ENCODE measurements at regions not wholly inside any gene's neighbourhood (a gene's known extent, or its start where the extent isn't known, plus 50 kb on each side); places are given as distances from the start of the nearest gene placed in this dataset.
"Not testable (repeated sequence)": the region's sequence is repeated elsewhere in the genome, so short reads cannot be mapped to it uniquely, and the experiment has no call there.

DNA sequence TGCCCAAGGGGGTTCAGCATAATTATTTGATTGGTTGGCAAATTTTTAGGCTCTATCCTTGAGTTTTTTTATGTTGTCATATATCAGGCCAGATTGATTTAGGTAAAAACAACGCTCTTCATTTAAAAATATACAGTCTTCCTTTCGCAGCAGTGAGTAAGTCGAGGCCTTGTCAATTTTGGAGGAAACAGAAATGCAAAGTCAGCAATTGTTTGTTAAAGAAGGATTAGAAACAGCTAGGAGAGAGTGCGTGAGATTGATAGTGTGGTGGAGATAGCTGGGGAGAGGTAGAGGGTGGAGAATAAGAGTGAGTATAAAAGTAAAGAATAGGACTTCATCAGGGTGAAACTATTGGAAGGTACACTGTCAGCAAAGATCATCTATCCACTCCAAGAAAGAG, 830.8 kb downstream of the LUZP2 start:
- DNase-seq: no peak

DNA sequence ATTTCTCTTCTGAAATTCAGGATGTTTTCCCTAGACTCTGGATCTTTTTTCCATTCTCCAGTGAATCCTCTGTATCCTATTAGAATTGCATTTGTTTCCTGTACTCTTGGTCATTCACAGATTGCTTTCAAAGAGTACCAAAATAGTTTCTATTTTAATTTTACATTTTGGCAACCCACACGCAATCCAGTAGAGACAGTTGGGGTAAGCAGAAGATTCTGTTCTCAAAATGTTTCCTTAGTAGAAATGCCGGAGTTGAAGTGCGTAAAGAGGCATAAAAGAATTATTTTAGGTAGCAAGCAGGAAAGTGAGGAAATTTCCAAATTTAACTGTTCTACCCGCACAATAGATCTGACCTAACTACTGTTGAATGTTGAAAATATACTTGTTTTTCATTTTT, 842.4 kb downstream of the LUZP2 start:
- DNase-seq: no peak

DNA sequence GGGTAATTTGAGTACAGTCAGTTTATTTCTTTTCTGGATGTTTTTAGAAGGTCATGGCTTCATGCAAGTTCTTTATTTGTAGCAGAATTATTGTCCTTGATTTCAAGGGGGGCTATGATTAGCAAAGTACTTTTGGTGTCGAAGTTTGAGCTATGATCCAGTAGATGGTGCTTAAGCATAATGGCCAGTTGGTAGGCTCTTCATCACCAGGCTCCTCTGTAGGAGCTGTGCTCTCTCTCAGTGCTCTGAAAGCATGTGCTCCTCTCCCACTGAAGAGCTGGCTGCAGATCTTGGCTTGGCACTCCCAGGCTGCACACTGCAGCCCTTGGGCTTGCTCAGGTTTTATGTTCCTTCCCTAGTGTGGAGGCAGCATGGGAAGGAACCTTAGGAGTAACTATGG, 852.7 kb downstream of the LUZP2 start:
- DNase-seq: no peak

DNA sequence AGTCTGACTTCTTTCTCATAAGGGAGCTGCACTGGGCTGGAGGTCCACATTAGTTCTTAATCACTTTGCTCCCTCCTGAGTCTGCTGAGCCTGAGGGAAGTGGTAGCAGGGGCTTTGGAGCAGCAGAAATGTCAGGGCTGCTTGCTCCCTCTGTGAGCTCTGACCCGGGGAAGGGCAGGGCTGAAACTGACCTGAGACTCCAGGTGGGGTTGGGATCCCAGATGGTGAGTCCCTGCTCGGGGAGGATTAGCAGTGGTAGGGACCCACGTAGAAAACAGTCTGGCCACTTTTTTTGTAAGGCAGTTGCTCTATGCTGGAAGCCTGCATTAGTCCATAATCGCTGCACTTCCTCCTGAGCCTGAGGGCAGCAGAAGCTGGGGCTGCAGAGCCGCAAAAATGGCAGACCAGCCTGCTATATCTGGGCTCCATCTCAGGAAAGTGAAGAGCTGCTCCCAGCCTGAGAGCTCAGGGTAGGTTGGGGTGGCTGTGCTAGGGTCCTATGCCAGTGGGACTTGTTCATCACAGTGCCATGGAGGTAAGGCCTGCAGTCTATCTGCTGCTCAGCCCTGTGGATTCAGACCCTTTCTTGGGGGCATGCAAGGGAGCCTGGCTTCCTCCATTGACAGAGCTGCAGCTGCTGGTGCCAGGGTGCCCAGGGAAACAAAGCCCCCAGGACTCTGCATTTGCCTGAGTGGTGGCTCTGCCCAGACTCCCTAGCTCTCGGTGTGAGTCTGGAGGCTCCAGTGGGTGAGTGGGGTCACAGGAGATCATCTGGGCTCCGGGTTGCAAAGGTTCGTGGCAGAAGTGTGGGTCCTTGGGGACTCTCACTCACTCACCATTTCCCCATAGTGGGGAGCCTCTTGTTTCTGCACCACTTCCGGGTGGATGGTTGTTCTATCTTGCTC, 854.3 kb downstream of the LUZP2 start:
- DNase-seq: no peak

DNA sequence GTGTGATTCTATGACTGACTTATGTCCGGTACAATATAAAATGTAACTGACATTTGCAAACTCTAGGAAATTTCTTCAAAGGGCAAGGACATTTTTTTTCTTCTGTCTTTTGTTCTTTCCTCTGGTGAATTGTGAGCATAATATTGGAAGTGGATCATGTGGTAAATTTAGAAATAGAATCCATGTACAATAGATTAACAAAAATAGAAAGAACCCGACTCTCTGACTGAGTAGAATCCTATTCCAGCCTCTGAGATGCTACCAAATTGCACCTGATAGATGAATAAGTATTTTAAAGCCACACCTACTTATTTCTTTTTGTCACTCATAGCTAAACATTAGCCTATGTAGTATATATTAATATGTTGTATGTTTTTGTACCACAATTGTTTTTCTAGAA, 860.3 kb downstream of the LUZP2 start:
- DNase-seq: no peak

DNA sequence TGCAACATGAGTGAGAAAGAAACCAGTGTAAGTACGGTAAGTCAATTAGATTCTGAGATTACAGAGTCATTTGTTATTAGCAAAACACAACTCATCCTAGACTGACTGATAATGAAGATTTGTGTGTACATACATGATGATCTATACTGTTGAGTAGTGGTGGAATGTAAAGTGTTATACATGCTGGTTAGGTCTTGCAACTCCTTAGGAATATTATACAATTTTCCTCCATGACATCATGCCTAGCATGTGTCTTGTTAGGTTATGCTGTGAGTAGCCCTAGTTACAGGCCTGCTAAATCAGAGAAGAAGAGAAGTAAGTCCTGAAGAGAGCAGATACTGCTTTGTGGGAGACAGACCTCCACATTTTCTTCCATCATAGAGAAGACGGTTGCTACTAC, 880.6 kb downstream of the LUZP2 start:
- DNase-seq: no peak

DNA sequence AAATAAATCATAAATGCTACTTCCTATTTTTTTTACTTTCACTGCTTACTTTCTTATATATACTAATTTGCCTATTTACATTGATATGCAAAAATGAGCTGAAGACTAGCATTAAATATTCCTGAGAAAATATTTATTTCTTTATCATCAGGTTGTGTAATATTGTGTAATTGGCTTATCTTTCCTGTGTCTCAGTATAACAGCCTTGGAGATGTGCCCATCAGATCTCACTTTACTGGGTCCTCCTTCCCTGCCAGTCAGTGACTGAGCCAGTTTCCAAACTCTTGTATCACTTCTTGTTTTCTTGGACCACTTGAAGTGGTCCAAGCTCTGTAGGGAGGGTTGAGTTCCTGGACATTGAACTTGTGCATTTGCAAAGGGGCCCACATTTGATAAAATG, 900.0 kb downstream of the LUZP2 start:
- DNase-seq: no peak

DNA sequence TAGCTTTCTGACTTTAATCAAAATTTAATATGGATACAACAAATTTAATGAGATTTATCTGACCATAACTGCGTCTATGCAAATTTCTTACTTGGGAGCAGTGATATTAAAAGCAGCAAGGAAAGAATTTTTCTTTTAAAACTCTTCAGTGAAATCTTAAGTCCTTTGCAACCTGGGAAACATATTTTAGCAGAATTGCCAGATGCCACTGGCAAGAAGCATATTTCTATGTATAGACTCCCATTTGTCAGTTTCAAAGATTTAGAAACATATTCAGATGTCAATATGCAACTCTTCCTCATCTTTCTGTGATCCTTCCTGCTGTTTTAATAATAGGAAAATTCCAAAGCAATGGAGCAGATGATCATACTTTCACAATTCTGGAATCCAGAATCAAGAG, 911.3 kb downstream of the LUZP2 start:
- DNase-seq: no peak

DNA sequence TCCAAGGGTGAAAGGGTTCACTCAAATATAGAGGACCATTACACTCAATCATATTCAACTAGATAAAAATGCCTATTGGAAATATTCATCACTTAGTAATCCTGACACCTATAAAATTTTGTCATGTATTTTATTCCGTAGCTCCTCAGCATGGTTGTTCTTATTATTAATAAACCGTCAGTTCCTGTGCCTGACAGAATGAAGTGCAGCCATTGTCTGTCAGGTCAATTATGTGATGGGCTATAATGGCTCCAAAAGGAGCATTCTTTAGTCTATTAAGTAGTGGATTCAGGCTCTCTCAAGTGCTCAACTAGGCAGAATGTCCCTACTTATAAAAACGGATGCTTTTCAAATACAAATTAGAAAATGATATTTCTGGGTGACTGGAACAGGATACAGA, 916.1 kb upstream of the ANO3 start:
- DNase-seq: no peak

DNA sequence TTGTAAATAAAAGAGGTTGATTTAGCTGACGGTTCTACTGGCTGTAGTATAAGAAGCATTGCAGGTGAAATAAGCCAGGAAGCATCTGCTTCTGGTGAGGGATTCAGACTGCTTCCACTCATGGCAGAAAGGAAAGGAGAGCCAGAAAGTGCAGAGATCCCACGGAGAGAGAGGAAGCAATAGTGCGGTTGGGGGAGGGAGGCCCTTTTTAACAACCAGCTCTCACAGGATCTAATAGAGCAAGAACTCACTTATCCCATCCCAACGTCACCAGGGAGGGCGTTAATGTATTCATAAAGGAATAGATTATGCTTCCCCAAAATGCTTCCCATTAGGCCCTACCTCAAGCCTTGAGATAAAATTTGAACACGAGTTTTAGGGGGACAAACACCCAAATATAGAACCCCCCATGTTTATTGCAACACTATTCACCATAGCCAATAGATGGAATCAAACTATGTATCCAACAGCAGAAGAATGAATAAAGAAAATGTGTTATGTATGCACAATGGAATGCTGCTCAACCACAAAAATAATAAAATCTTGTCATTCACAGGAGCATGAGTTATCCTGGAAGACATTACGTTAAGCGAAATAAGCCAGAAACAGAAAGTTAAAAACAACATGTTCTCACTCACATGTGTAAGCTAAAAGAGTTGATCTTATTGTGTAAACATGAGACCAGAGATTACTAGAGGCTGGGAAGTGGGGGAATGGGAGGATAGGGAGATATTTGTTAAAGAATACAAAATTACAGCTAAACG, 908.3 kb upstream of the ANO3 start:
- no peak for DNase-seq

DNA sequence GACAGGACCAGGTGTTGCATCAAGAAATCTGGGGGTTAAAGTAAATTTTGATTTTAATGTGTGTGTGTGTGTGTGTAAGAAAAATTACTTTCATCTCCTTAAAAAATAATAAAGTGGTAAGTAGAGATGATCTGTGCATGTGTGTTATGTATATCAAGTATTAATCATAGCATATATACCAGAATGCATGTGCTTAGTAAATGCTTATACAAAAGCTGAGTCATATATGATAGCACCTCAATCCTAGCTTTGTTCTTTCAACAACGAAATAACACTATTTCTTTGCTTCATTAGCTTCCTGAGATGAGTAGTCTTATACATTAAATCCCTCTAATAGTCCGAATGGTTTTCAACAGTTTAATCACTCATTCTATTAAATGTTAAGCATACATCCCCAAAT, 899.6 kb upstream of the ANO3 start:
- no peak for DNase-seq

DNA sequence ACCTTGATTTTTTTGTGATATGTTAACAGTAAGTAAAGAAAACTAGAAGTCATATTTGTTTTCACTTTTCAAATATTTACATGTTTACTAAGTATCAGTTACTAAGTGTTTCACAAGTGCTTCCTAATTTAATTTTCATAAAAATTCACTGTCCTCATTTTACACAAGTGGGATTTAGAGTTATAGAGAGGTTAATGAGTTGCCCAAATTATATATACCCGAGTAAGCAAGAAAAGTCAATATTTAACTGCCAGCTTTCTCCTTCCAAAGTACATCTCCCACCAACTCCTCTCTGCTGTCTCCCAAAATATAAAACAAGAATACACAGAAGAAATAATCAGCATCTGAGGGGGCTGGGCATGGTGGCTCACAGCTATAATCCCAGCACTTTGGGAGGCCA, 896.7 kb upstream of the ANO3 start:
- no peak for DNase-seq

DNA sequence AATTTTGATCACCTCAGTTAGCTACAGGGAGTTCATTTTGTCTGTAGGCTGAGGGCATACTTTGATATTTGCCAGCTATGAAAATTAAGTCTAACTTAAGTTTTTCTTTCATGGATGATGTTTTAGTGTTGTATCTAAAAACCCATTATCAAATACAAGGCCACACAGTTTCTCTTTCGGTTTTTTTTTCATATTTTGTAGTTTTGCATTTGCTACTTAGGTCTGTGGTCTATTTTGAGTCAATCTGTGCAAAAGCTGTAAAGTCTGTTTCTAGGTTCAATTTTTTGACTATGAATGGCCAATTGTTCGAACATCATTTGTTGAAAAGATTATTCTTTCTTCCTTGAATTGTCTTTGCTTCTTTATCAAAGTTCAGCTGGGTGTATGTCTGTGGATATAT, 895.6 kb upstream of the ANO3 start:
- no peak for DNase-seq

DNA sequence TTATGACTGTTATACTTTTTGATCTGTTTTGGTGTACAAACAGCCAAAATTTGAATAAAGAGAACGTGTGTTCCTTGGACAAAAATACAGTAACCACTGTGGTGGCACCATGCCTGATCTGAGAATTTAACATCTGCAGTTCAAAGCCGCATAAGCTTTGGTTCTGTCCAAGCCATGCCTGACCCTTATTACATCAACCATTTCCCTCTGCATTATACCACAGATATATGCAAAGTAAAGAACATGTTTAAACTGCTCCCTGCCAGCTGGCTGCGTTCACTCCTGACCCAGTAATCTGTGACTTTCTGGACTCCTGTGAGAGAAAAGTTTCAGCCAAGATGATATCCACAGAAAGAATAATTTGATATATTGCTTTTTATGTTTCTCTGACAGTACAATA, 890.5 kb upstream of the ANO3 start:
- no peak for DNase-seq

DNA sequence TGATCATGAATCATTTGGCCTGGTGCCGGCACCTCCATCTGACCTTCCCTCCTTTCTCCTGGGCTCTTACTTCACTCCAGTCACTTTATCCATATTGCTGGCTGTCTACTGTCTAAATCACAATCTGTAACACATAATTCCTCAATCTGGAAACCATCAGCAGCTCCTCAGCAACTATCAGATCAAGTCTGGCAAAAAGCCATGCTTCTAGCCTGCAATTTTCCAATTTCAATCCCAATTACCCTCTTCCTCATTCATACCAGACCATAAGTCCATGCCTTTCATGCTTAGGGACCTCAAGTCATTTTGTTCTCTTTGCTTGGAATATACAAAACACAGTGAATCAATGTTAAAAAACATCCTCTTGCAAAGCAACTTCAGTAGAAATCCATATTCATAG, 882.8 kb upstream of the ANO3 start:
- DNase-seq: no peak

DNA sequence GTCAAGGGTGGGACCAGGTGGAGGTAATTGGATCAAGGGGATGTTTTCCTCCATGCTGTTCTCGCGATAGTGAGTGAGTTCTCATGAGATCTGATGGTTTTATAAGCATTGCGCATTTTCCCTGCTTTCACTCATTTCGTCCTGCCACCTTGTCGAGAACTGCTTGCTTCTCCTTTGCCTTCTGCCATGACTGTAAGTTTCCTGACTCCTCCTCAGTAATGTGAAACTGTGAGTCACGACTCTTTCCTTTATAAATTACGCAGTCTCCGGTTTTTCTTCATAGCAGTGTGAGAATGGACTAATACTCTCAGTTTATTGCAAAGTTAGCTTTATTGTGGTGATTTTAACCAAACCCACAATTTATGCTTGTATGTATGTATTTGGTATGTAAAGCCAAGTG, 878.5 kb upstream of the ANO3 start:
- no peak for DNase-seq

DNA sequence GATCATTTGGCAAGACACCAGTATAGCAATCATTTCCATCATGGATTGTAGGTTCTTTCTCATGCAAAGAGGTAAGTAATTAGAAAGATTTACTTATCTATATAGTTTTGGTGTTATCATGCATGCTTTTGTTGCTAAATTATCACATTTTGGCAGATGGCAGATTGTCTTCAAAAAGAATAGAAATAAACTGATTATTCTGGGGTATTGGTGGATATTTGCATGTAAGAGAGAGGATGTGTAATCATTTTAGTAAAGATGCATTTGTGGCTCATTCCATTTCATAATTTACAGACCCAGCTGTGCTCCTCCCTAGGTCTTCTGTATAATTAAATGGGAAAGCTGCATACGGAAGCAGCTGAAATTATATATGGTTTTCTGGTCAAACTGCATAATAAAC, 875.7 kb upstream of the ANO3 start:
- no peak for DNase-seq

DNA sequence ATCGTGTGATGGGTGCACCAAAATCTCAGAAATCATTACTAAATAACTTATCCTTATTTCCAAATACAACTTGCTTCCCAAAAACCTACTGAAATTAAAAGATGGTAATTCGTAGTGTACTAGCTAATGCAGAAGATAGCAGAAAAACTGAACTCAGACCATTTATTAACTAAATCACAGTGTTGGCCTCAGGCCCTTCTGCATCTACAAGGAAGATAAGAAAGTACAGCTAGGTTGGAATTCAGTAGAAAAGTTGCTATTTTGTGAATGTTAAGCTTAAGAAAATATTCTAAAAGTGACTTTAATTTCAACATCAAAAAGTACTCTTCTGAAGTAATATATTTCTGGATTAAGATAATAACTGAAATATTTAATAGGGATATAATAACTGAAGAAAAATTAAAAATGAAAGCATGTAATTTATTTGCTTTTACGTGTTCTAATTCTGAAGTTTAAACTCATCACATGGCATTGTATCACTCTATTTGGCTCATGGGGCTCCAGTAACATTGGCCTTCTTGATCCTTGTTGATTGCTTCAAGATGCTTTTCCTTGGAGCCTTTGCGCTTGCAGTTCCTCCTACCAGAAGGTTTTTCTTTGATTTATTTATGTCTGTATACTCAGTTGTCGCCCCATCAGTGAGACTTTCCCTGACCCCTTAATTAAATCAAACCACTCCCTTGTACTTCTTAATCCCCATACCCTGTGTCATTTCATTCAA, 847.9 kb upstream of the ANO3 start:
- no peak for DNase-seq

DNA sequence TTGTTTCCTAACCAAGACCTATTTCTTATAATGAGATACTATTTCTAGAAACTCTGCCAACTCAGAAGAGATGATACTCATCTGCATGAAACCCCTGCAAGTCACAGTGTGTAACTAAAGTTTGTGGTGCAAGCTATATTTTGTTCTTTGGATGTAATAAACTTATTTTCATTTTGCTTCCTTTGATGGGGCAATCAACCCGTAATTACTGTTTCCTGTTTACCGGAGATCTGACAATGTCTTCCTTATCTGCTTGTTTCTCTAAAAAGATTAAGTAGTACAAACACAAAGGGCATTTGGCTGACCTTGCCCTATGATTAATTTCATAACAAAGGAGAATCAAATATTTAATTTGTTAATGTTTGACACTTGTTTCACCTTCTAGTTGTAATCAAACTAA, 846.6 kb upstream of the ANO3 start:
- DNase-seq: no peak

DNA sequence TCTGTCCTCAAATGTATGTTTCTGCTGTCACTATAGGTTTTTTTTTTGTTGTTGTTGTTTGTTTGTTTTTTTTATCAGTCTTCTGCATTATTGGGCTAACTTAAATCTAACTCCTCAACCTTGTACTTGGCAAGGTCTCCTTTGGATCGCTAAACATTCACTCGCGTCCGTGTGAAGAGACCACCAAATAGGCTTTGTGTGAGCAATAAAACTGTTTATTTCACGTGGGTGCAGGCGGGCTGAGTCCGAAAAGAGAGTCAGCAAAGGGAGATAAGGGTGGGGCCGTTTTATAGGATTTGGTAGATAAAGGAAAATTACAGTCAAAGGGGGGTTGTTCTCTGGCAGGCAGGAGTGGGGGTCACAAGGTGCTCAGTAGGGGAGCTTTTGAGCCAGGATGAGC, 845.6 kb upstream of the ANO3 start:
- DNase-seq: not testable (repeated sequence)

DNA sequence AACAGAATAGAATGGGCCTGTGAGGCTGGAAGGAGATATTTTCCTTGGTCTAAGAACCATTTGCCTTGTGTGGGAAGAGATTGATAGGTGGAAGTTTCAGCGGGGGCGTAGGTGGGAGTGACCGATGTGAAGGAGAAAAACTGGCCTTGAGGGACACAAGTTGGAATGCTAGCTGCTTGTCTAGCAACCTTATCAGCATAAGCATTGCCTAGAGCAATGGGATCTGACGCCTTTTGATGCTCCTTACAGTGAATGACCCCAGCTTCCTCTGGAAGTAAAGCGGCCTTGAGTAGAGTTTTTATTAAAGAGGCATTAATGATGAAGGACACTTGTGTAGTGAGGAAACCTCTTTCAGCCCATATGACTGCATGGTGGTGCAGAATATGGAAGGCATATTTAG, 843.8 kb upstream of the ANO3 start:
- not testable (repeated sequence) for DNase-seq

DNA sequence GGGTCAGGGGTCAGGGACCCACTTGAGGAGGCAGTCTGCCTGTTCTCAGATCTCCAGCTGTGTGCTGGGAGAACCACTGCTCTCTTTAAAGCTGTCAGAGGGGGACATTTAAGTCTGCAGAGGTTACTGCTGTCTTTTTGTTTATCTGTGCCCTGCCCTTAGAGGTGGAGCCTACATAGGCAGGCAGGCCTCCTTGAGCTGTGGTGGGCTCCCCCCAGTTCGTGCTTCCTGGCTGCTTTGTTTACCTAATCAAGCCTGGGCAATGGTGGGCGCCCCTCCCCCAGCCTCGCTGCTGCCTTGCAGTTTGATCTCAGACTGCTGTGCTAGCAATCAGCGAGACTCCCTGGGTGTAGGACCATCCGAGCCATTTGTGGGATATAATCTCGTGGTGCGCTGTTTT, 830.5 kb upstream of the ANO3 start:
- DNase-seq: not testable (repeated sequence)

DNA sequence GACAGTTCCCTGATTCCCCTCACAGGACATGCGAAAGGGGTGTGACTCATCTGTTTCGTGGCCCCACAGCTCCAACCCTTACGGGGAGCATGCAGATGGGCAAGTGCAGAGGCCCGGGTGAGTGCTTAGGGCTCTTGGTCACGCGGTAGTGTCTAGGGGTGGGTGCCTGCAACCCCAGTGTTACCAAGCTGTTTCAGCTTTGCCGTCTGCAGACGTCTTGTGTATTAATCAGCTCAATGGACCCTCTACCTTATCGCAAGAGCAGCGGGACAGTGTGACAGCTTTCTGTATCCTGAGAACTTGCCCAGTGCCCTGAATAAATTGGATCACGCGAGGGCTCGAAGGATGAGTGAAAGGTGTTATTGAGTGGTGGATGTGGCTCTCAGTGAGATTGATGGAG, 816.4 kb upstream of the ANO3 start:
- no peak for DNase-seq

DNA sequence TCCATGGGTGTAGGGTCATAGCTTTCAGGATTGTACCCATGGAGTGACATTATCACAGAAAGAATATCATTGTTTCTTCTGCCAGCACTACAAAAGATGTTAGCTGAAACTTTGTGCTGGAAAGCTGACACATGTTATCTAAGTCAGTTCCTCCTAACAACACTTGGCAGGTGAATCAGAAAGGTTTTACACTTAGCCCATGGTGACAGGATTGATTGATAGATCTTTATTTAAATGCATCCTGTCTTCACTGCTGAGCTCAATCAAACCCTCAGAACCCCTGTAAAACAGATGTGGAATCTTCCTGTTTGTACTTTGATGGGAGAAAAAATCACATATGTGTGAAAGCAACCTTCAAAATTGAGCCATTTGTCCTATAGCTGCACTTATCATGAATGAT, 811.5 kb upstream of the ANO3 start:
- no peak for DNase-seq

Data from NCI-H446 treated with DMSO at 0.1 percent for 48 hours (cell line).